HG02981 (cell line): ENCODE measurements at regions not wholly inside any gene's neighbourhood (a gene's known extent, or its start where the extent isn't known, plus 50 kb on each side); places are given as distances from the start of the nearest gene placed in this dataset.
"Not testable (repeated sequence)": the region's sequence is repeated elsewhere in the genome, so short reads cannot be mapped to it uniquely, and the experiment has no call there.

ENCODE experiments used
- ATAC-seq: cut with Tn5 transposase; IDR thresholded peaks from one replicate; pipeline ENCODE4 v1.9.1; 2021; ENCODE audit warnings: mild to moderate bottlenecking, moderate library complexity; ENCODE audit not compliant: unreplicated experiment

DNA sequence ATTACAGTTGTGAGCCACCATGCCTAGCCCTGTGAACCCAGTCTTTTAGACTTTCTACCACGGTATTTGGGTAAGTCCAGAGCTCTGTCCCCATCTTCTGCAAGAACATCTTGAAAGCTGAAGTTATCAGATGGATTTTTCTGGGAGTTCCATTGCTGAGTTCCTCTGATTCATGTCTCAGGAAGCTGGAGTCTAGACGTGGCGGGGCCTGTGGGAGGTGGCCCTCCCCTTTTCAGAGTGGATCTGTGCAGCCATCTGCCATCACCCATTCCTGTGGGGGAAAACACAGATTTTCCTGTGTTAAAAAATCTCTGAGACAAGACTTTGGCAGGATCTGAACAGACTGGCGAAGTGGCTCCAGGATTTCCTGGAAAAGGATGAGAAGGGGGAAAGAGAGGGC is 234.3 kb downstream of the NPIPA7 start:
- not testable (repeated sequence) for ATAC-seq

DNA sequence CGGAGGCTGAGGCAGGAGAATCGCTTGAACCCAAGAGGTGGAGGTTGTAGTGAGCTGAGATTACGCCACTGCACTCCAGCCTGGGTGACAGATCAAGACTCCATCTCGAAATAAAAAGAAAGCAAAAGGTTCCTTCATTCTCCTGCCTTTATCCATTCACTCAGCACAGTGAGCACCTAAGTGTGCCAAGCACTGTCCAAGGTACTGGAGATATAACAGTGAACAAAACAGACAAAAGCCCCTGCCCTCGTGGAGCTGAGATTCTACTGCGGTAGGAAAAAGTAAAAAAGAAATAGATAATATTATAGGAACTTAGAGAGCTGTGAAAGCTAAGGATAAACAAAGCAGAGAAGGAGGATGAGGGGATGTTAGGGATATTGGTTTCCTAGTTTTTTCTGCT is 235.5 kb downstream of the NPIPA7 start:
- not testable (repeated sequence) for ATAC-seq

DNA sequence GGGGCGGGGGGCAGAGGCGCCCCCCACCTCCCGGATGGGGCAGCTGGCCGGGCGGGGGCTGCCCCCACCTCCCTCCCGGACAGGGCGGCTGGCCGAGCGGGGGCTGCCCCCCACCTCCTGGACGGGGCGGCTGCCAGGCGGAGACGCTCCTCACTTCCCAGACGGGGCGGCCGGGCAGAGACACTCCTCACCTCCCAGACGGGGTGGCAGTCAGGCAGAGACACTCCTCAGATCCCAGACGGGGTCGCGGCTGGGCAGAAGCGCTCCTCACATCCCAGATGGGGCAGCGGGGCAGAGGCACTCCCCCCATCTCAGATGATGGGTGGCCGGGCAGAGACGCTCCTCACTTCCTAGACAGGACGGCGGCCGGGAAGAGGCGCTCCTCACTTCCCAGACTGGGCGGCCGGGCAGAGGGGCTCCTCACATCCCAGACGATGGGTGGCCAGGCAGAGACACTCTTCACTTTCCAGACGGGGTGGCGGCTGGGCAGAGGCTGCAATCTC is 240.1 kb downstream of the NPIPA7 start:
- ATAC-seq: not testable (repeated sequence)

DNA sequence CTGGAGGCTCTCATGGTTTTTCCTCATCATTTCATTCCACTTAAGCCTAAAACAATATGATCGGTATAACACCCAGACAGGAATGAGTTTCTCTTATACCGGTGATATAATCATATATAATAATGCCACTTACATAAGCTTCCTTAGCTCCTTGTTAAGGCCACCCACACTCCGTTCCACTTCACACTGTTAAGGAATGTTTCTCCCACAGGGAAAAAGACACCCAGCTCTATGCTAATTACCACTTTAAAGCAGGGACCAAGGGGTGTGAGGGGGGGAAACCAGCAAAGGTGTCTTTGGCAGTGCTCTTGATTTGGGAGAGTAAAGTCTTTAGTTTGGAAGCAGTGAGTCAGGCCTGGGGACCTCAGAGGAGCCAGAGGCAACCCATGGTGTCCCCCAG is 245.4 kb downstream of the NPIPA7 start:
- not testable (repeated sequence) for ATAC-seq

DNA sequence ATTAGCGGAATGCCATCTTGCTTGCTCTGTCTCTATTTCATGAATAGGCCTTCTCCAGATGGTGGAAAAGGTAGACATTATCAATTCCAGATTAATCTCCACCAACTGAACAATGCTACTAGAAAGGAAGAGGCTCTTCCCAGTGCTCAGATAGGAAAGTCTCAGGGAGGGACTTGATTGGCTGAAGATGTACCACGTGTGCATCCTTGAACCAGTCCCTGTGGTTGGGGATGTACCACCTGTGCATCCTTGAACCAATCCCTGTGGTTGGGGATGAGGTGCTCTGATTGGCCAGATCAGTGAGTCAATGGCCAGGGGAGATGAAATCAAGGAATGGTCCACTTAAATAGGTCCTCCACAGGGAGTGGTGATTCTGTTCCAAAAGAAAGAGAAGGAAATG is 246.2 kb downstream of the NPIPA7 start:
- not testable (repeated sequence) for ATAC-seq

DNA sequence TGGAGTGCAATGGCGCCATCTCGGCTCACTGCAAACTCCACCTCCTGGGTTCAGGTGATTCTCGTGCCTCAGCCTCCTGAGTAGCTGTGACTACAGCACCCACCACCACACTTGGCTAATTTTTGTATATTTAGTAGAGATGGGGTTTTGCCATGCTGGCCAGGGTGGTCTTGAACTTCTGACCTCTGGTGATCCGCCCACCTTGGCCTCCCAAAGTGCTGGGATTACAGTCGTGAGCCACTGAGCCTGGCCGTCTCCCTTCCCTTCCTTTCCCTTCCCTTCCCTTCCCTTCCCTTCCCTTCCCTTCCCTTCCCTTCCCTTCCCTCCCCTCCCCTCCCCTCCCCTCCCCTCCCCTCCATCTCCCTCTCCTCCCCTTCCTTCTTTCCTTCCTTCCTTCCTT is 248.9 kb downstream of the NPIPA7 start:
- not testable (repeated sequence) for ATAC-seq

DNA sequence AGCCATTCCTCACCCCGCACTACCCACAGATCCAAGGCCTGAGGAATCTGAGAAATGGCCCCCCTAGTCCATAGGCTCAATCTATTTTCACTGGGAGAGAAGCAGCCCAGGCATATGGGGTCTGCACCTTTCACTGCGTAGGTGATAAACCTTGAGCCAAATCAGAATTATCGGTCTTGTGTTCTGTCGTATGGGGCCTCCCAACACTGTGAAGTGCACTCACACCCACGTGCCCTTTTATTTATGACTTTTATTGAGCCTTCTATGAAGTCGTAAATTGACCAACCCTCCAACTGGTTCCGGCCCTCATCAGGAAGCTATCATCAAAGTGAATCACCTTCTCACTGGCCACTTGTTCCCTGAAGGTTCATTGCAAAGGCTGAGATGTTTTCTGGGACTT is 259.3 kb downstream of the NPIPA7 start:
- not testable (repeated sequence) for ATAC-seq

DNA sequence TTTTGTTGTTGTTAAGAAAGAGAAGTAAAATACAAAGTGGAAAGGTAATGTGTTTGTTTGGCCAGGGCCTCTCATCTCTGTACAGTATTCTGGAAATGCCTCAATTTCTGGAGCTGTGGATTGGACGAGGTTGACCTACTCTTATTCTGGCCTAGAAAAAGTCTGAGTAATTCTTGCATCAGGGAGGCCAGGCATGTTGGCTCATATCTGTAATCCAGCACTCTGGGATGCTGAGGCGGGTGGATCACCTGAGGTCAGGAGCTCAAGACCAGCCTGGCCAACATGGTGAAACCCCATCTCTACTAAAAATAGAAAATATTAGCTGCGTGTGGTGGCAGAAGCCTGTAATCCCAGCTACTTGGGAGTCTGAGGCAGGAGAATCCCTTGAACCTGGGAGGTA is 259.8 kb downstream of the NPIPA7 start:
- ATAC-seq: not testable (repeated sequence)

DNA sequence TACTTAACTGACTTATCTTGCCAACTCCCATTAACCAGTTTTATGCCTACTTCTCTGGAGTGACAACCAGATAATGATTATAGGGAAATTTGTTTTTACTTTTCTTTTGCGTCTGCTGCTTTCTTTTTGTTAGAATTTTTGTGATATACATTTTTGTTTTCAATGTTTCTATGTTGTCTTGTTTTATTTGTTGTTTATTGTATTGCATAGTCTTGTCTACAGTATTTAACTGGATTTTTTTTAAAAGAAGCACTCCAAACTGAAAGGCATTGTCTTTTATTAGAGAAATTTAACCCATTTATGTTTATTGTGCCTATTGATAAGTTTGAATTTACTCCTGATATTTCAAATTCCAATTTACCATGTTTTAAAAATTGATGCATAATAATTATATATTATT is 264.9 kb downstream of the NPIPA7 start:
- ATAC-seq: not testable (repeated sequence)

DNA sequence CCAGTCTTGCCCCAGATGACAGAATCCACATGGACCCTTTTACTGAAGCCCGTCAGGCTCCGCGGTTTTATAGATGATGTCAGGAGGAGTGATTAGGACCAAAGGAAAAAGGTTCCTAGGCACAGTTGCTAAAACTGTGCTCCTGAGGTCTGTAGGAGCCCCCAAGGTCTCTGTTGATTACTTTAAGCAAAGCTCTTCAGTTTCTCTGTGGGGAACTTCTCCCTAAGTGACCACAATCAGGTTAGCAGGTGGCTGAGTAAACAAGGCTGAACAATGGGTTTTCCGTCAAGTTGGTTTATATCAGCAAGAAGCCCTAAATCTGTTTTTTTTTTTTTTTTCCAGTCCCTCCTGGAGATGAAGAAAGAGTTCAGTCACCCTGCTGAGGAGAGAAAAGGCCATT is 269.1 kb downstream of the NPIPA7 start:
- not testable (repeated sequence) for ATAC-seq

DNA sequence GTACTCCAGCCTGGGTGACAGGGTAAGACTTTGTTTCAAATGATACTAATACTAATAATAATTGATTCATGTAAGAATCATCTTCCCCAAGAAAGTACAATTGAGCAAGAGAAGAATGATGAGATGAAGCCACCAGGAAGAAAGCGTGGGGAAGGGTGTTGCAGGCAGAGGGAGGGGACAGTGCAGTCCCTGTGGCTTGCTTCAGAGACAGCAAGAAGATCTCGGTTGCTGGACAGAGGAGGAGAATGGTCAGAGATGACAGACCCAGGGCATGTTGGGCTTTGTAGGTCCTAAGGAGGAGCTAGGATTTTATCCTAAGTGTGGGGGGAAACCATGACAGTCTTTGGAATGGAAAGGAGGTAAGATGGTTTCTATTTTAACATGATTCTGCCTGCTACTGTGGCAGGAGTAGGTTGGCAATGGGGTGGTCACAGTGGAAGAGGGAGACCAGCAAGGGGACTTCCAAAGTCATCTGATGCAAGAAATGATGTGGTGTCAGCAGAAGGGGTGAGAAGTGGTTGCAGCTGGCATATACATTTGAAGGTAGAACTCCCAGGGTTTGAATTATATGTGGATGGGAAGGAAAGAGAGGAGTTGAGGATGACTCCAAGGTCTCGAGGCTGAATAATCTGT is 293.4 kb downstream of the NPIPA7 start:
- ATAC-seq: not testable (repeated sequence)

DNA sequence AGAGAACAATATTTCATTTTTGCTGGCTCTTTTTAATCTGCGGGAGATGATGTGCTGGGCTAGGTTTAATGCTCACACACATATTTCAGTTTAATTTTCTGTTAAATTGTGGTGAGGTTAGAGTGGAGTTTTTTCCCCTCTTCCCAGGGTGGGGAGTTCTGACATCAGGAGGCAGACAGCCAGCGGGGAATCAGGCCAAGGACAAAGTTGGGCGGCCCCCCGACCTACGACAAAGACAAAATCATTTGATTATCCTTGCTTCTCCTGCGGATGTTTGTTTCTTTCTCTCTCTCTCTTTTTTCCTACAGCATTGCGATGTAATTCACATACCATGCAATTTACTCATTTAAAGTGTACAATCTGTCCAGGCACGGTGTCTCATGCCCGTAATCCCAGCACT is 295.9 kb downstream of the NPIPA7 start:
- ATAC-seq: not testable (repeated sequence)

DNA sequence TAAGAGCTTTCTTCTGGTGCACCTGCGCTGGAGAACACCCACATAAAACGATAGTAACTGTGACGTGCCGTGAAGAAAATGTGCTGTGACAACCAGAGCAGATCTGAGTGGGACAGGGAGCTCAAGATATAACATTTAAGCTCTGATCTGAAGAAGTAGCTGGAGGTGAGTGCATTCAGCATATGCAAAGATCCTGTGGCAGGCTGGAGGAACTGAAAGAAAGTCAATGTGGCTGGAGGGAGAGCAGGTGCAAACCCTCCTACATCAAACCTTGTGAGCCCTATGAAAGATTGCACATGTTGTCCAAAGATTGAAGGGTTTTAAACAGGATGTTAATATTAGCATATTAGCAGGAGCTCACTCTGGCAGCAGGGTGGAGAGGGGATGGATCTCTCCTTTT is 342.9 kb downstream of the NPIPA7 start:
- not testable (repeated sequence) for ATAC-seq

DNA sequence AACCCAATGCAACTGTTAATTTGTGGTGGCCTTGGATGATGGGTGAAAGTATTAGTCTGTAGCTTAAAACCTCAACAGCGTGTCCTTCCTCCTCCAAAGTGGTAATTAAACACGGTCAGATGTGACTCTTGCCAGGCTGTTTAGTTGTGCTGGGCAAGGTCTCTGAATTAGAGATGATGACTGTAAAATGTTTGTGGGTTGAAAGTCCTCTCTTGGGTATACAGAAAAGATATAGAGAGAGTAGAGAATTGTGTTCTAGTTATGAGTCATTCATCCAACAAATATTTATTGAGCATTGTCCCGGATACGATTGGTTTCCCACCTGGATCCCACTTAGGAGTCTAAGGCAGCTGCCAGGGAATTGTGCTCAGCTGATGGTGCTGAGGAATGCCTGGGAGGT is 343.7 kb downstream of the NPIPA7 start:
- ATAC-seq: not testable (repeated sequence)

DNA sequence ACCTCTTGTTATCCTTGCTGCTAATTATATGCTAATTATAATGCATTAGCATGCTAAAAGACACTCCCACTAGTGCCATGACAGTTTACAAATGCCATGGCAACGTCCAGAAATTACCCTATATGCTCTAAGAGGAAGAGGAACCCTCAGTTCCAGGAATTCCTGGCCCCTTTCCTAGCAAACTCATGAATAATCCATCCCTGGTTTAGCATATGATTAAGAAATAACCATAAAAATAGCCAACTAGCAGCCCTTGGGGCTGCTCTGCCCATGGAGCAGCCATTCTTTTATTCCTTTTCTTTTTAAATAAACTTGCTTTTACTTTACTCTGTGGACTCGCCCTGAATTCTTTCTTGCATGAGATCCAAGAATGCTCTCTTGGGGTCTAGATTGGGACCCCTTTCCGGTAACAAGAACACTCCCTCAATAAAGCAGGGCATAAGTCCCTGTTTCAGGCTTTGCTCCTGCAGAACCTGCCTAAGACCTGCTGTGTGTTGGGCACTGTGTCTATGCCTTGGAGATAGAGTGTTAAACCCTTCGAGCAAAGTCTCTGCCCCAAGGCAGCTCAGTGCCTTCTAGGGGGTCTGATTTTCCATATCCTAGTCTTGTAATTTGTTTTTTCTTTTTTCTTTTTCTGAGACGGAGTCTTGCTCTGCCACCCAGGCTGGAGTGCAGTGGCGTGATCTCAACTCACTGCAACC is 345.0 kb downstream of the NPIPA7 start:
- ATAC-seq: not testable (repeated sequence)

DNA sequence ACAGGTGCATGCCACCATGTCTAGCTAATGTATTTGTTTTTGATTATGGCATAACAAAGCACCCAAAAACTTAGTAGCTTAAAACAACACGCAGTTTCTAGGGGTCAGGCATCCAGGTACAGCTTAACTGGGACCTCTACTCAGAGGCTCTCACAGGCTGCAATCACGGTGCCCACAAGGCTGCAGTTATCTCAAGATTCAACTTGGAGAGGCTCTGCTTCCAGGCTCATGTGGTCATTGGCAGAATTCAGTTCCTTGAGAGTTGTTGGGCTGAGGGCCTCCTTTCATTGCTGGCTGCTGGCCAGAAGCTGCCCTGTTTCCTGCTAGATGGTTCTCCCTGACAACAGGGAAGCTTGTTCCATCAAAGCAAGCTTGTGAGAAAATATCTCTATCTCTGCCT is 348.1 kb downstream of the NPIPA7 start:
- not testable (repeated sequence) for ATAC-seq

DNA sequence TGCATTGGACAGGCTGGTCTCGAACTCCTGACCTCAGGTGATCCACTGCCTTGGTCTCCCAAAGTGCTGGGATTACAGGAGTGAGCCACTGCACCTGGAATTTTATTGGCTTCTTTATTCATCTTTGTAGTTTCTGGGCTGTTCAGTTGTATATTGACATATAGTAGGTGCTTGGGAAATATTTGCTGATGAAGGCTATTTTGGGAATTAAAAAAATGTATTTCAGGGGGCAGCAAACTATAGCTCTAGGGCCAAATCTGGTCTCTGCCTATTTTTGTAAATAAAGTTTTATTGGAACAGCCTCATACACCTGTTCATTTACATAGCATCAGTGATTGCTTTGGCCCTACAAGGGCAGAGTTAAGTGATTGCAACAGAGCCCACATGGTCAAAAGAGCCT is 363.6 kb downstream of the NPIPA7 start:
- ATAC-seq: not testable (repeated sequence)

DNA sequence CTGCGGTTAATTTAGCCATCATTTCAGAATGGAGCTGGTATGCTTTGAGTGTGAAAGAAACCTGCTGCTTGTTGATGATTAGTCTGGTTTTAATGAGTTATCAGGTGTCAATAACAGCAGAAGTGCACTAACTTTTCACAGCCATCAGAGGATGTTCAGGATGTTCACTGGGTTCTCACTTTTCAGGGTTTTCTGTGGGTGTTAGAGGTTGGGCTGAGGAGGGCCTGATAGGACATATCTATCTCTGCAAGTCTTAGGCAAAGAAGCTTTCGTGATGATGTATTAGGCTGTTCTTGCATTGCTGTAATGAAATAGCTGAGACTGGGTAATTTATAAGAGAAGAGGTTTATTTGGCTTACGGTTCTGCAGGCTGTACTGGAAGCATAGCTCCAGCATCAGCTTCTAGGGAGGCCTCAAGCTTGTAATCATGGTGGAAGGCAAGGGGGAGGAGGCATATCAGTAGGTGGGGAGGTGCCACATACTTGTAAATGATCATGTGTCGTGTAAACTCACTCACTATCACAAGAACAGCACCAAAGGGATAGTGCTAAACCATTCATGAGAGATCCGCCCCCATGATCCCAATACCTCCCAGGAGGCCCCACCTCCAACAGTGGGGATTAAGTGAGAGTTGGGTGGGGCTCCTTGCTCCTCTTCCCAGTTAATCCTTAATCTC is 376.2 kb downstream of the NPIPA7 start:
- not testable (repeated sequence) for ATAC-seq

DNA sequence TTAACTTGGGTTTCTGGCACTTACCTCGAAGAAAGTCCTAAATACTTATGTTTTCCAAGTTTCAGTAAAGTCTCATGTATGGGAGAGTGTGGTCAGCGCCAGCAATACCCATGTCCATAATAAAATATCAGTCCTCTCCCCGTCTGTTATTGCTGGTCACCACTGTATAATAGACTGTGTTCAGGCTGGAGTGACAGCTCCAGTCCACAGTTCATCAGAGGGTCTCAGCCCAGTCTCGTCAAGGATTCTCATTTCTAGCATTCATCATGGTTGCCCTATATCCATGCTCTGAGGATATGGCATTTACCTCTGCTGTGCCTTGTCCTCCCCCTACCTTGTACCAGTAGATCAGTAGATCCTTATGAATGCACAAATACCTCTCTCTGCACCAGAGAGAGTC is 384.5 kb downstream of the NPIPA7 start:
- no peak for ATAC-seq

DNA sequence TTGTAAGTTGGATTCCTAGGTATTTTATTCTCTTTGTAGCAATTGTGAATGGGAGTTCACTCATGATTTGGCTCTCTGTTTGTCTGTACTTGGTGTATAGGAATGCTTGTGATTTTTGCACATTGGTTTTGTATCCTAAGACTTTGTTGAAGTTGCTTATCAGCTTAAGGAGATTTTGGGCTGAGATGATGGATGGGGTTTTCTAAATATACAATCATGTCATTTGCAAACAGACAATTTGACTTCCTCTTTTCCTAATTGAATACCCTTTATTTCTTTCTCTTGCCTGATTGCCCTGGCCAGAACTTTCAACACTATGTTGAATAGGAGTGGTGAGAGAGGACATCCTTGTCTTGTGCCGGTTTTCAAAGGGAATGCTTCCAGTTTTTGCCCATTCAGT is 391.8 kb downstream of the NPIPA7 start:
- ATAC-seq: not testable (repeated sequence)

DNA sequence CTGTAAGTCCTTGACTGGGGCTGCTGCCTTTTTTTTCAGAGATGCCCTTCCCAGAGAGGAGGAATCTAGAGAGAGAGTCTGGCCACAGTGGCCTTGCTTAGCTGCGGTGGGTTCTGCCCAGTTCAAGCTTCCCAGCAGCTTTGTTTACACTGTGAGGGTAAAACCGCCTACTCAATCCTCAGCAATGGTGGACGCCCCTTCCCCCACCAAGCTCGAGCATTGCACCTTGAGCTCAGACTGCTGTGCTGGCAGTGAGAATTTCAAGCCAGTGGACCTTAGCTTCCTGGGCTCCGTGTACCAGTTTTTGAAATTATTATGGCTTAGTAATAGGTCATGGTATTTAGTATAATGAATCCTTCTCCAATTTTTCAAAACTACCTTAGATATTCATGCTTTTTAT is 395.4 kb downstream of the NPIPA7 start:
- no peak for ATAC-seq

DNA sequence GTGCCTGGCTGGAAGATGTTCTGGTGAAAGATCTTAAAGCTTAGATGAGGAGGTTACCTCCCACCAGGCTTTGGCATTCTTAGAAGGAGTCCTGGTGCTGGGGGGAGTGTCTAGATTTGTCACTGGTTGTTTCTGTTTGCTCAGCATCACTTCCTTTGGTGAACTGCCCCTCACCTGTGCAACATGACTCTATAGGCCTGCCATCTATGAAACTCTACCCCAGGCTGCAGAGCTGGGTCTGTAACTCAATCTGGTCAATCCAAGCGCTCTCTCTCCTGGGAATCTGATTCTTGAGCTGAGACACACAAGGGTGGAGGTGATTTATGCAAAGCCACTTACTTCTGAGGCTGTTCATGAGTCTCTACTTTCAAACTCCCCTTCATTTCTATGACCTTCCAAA is 399.4 kb downstream of the NPIPA7 start:
- no peak for ATAC-seq
